ENCODE measurements at regions not wholly inside any gene's neighbourhood (a gene's known extent, or its start where the extent isn't known, plus 50 kb on each side); places are given as distances from the start of the nearest gene placed in this dataset.

DNA sequence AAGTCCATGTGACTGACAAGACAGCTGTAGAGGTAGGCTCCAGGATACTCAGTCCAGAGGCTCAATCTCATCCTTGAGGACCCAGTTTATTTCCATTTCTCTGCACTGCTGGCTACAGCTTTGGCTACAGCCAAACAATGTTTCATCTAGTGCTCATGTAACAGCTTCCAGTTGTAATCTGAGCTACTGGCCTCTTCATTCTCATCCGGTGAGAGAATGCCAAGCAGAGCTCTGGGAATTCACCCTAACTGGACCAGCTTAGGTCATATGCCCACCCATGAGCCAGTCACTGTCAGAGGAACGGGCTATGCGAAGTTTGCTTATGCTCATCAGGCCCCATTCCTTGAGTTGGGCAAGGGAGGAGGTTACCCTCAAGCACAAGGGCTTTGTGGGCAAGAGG lies 192.9 kb downstream of the EVX1 start:
- TF ChIP-seq EZH2 (IDR thresholded peaks at IDR 0.05; ENCODE audit: low read length, unreplicated experiment) (no peak), EZH2phosphoT487 (IDR thresholded peaks at IDR 0.05; ENCODE audit: borderline replicate concordance, low read length) (no peak)
- TF ChIP-seq, protein P1, sequence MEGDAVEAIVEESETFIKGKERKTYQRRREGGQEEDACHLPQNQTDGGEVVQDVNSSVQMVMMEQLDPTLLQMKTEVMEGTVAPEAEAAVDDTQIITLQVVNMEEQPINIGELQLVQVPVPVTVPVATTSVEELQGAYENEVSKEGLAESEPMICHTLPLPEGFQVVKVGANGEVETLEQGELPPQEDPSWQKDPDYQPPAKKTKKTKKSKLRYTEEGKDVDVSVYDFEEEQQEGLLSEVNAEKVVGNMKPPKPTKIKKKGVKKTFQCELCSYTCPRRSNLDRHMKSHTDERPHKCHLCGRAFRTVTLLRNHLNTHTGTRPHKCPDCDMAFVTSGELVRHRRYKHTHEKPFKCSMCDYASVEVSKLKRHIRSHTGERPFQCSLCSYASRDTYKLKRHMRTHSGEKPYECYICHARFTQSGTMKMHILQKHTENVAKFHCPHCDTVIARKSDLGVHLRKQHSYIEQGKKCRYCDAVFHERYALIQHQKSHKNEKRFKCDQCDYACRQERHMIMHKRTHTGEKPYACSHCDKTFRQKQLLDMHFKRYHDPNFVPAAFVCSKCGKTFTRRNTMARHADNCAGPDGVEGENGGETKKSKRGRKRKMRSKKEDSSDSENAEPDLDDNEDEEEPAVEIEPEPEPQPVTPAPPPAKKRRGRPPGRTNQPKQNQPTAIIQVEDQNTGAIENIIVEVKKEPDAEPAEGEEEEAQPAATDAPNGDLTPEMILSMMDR (conservative IDR thresholded peaks at IDR 0.05; ENCODE audit: low read depth, low read length): no peak
